IMR-90 (cell line): ENCODE measurements at regions not wholly inside any gene's neighbourhood (a gene's known extent, or its start where the extent isn't known, plus 50 kb on each side); places are given as distances from the start of the nearest gene placed in this dataset.

ENCODE experiments used
- ATAC-seq: fragments of 200-7000 bp; cut with Tn5 transposase; 2 replicates; pipeline ENCODE4 v1.9.1; 2020; ENCODE audit warnings: low read depth, mild to moderate bottlenecking, moderate library complexity
- BruUV-seq: library from RNA; stranded (reverse); fragments of 400-500 nt; replicated peaks from 2 replicates; lab custom pipeline; 2021; lab: Mats Ljungman, UMichigan
- CTCF ChIA-PET: fragments of 300-600 bp; formaldehyde crosslinking; extraction: SDS; loops from one replicate; lab custom pipeline; 2021; ENCODE audit warnings: antibody characterized with exemption; lab: Yijun Ruan, JAX
- POLR2A ChIA-PET: fragments of 300-600 bp; sonication (Branson Sonifier 250); formaldehyde crosslinking; loops from one replicate; lab custom pipeline; 2022; ENCODE audit warnings: antibody characterized with exemption; ENCODE audit not compliant: unreplicated experiment; lab: Charles Lee
- DNase-seq: peaks from one replicate; pipeline ENCODE4 v3.0.0; 2013
- H2AFZ ChIP-seq: replicated peaks from 2 replicates; pipeline ENCODE3; 2013; ENCODE audit warnings: low read length, mild to moderate bottlenecking; ENCODE audit not compliant: poor library complexity
- H2AK5ac ChIP-seq: 2 replicates; pipeline ENCODE4 v1.6.1; 2013; ENCODE audit warnings: low read depth, low read length, inconsistent platforms
- H2AK9ac ChIP-seq: replicated peaks from 2 replicates; pipeline ENCODE3; 2013; ENCODE audit warnings: mild to moderate bottlenecking, low read depth, low read length, moderate library complexity; ENCODE audit not compliant: poor library complexity
- H2BK120ac ChIP-seq: 2 replicates; pipeline ENCODE4 v1.6.1; 2013; ENCODE audit warnings: low read depth, low read length, inconsistent platforms
- H2BK15ac ChIP-seq: 3 replicates; pipeline ENCODE4 v1.6.1; 2013; ENCODE audit warnings: low read depth, low read length, inconsistent platforms
- H2BK20ac ChIP-seq: 2 replicates; pipeline ENCODE4 v1.6.1; 2013; ENCODE audit warnings: low read depth, mild to moderate bottlenecking, inconsistent platforms, low read length, moderate library complexity
- H2BK5ac ChIP-seq: 2 replicates; pipeline ENCODE4 v1.6.1; 2013; ENCODE audit warnings: mild to moderate bottlenecking, low read depth, low read length, inconsistent platforms; ENCODE audit not compliant: poor library complexity, severe bottlenecking
- H3K14ac ChIP-seq: replicated peaks from 2 replicates; pipeline ENCODE4 v1.6.1; 2013; ENCODE audit warnings: low read depth, low read length, inconsistent platforms
- H3K18ac ChIP-seq: 2 replicates; pipeline ENCODE4 v1.6.1; 2013; ENCODE audit warnings: low read depth, low read length, control low read depth
- H3K23ac ChIP-seq: 2 replicates; pipeline ENCODE4 v1.6.1; 2013; ENCODE audit warnings: low read depth, low read length, inconsistent platforms
- H3K27ac ChIP-seq: 2 replicates; pipeline ENCODE4 v1.5.1; 2013; ENCODE audit warnings: mild to moderate bottlenecking, control low read depth, low read length; ENCODE audit not compliant: insufficient read depth
- H3K27me3 ChIP-seq: 2 replicates; pipeline ENCODE4 v1.6.1; 2013; ENCODE audit warnings: low read length; ENCODE audit not compliant: control insufficient read depth, insufficient read depth
- H3K36me3 ChIP-seq: 2 replicates; pipeline ENCODE4 v1.6.1; 2013; ENCODE audit warnings: low read length, mixed read lengths; ENCODE audit not compliant: control insufficient read depth, insufficient read depth
- H3K4ac ChIP-seq: 2 replicates; pipeline ENCODE4 v1.6.1; 2013; ENCODE audit warnings: low read depth, low read length, inconsistent platforms
- H3K4me1 ChIP-seq: 2 replicates; pipeline ENCODE4 v1.6.1; 2013; ENCODE audit warnings: low read length, mixed read lengths; ENCODE audit not compliant: control insufficient read depth, insufficient read depth
- H3K4me2 ChIP-seq: 2 replicates; pipeline ENCODE4 v1.6.1; 2013; ENCODE audit warnings: low read depth, mild to moderate bottlenecking, control low read depth, low read length, moderate library complexity
- H3K4me3 ChIP-seq: 2 replicates; pipeline ENCODE4 v1.5.1; 2013; ENCODE audit warnings: low read depth, mild to moderate bottlenecking, control low read depth, low read length, moderate library complexity; ENCODE audit not compliant: insufficient read depth
- H3K56ac ChIP-seq: 2 replicates; pipeline ENCODE4 v1.6.1; 2013; ENCODE audit warnings: low read length, inconsistent platforms; ENCODE audit not compliant: insufficient read depth; ENCODE audit errors: extremely low read depth
- H3K79me1 ChIP-seq, 2 experiments: 2 replicates each; pipeline ENCODE4 v1.6.1; 2013; ENCODE audit warnings: low read length in 2 of 2, inconsistent platforms in 1 of 2, low read depth in 1 of 2
- H3K9ac ChIP-seq: 2 replicates; pipeline ENCODE4 v1.6.1; 2013; ENCODE audit warnings: low read depth, low read length, control low read depth
- H3K9me1 ChIP-seq: 2 replicates; pipeline ENCODE4 v1.6.1; 2013; ENCODE audit warnings: low read length, inconsistent platforms; ENCODE audit not compliant: insufficient read depth
- H3K9me3 ChIP-seq: 2 replicates; pipeline ENCODE4 v1.6.1; 2013; ENCODE audit warnings: low read length; ENCODE audit not compliant: control insufficient read depth, insufficient read depth
- H4K20me1 ChIP-seq: 2 replicates; pipeline ENCODE4 v1.6.1; 2013; ENCODE audit warnings: low read length, inconsistent platforms; ENCODE audit not compliant: insufficient read depth
- H4K5ac ChIP-seq: 2 replicates; pipeline ENCODE4 v1.6.1; 2013; ENCODE audit warnings: mild to moderate bottlenecking, low read depth, low read length, control low read depth
- H4K8ac ChIP-seq, 2 experiments: 2 replicates each; pipeline ENCODE4 v1.6.1; 2013; ENCODE audit warnings: low read depth in 2 of 2, low read length in 2 of 2, control low read depth in 1 of 2, inconsistent platforms in 1 of 2
- H4K91ac ChIP-seq: 2 replicates; pipeline ENCODE4 v1.6.1; 2013; ENCODE audit warnings: low read depth, low read length, inconsistent platforms; ENCODE audit not compliant: insufficient read depth
- CEBPB ChIP-seq: IDR thresholded peaks from 2 replicates; pipeline ENCODE4 v1.6.1; 2012; ENCODE audit warnings: low read depth, low read length, improper control_type of control experiment
- MAFK ChIP-seq: IDR thresholded peaks from 2 replicates; pipeline ENCODE4 v1.6.1; 2012; ENCODE audit warnings: low read depth, low read length, improper control_type of control experiment
- MAZ ChIP-seq: IDR thresholded peaks from 2 replicates; pipeline ENCODE4 v1.6.1; 2012; ENCODE audit warnings: low read depth, mild to moderate bottlenecking, low read length, improper control_type of control experiment, moderate library complexity, borderline replicate concordance
- NFE2L2 ChIP-seq: fragments of 150-350 bp; IDR thresholded peaks from 2 replicates; pipeline ENCODE4 v1.6.1; 2016; ENCODE audit warnings: low read depth, mild to moderate bottlenecking, low read length
- WGBS, 2 experiments: methylation state at CpG; one replicate each; pipeline versions ENCODE4 v1.1.5 to v1.1.7; 2013; ENCODE audit warnings: missing lambda C conversion rate in 2 of 2; ENCODE audit not compliant: insufficient read length in 1 of 2; ENCODE audit errors: extremely low coverage in 2 of 2; 5-methylcytosine and 5-hydroxymethylcytosine counted together
- dilution Hi-C: fragments of 300-500 bp; cut with HindIII; formaldehyde crosslinking; loops from one replicate; pipeline ENCODE4 v1.14.3; 2018; ENCODE audit warnings: low sequenced_read_pairs; ENCODE audit not compliant: unreplicated experiment
- in situ Hi-C: fragments of 300-500 bp; cut with MboI; formaldehyde crosslinking; loops from 3 replicates; pipeline ENCODE4 v1.14.3; 2019; ENCODE audit warnings: low sequenced_read_pairs, inconsistent platforms, mixed read lengths
- intact Hi-C: fragments of 100-400 bp; cut with micrococcal nuclease; formaldehyde crosslinking; loops from 2 replicates; pipeline ENCODE4 v1.10.0; 2022

DNA sequence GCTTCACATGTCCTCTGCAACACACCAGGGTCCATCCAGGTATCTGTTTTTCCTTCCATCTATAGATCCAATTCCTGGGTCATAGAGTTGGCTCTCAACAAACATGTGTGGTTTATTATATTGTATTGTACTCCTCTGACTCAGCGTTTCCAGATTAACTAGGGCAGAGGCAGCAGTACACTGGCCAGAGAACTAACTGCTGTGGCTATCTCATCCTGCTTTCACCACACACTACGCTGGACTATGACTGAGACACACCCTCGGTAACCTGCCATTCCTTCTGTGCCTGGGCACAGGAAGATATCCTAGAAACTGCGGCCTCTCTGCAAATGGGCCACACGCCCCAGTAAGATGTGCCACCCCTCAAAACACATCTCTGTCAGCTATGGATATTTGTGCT is 159.8 kb upstream of the STK17B start:
- Histone ChIP-seq H3K18ac (peak overlapping the region; percentile 98), H3K9me1 (peaks cover 13% of the 10 kb centered on the region), H3K14ac (peak overlapping the region; percentile 83), H3K23ac (peak overlapping the region; percentile 72; the same call in 1 of the 2 replicates), H4K5ac (peak overlapping the region; percentile 96), H4K20me1 (no peaks in the 10 kb centered on the region), H3K4ac (peak overlapping the region; percentile 94), H2AFZ (peak overlapping the region; percentile 49), H3K79me1 (peaks cover 0 to 5% of the 10 kb centered on the region in 2 experiments; a peak in 2 of 4 replicates), H2AK5ac (peak overlapping the region; percentile 96), H3K4me3 (no peak overlapping the region), H4K91ac (peak overlapping the region; percentile 98), H3K4me2 (peak overlapping the region; percentile 55; the same call in 1 of the 2 replicates), H2BK15ac (peak overlapping the region; percentile 87; the same call in 2 of the 3 replicates), H3K9me3 (no peaks in the 10 kb centered on the region), H3K27me3 (no peaks in the 10 kb centered on the region), H4K8ac (peak overlapping the region; percentile 40 to 89; a peak in 3 of 4 replicates), H2BK20ac (peak overlapping the region; percentile 91), H3K4me1 (peaks cover 26% of the 10 kb centered on the region), H3K56ac (no peak overlapping the region), H2AK9ac (peak overlapping the region; percentile 82), H3K9ac (no peak overlapping the region; the same call in 1 of the 2 replicates), H2BK5ac (peak overlapping the region; percentile 89), H3K36me3 (no peaks in the 10 kb centered on the region), H2BK120ac (peak overlapping the region; percentile 97), H3K27ac (peak overlapping the region; percentile 77)
- intact Hi-C loops, result loop anchor here (10.0 kb wide), 1 partner anchor 56 kb away; no protein-coding TSS in a partner anchor
- ATAC-seq, result peak; percentile 41
- ChIA-PET CTCF (interaction anchor here (1.3 to 1.5 kb wide), 2 partner anchors 33 to 253 kb away, joined by 3 to 4 read pairs; no protein-coding TSS in a partner anchor), POLR2A (no interaction called here)
- TF ChIP-seq NFE2L2 (peak; percentile 87), MAFK (peak; percentile 91), CEBPB (0 out of 2 replicates have a peak, but pooled peaks have one; percentile 0), MAZ (no peak)
- WGBS, 2 experiments, result no CpG with 5 or more reads among the region's 5 CpGs
- dilution Hi-C loops, result no loop called here
- no TSS peak for BruUV-seq
- DNase-seq, result peak; percentile 82
- in situ Hi-C loops, result loop anchor here (10.0 to 25.0 kb wide), 2 partner anchors 156 to 669 kb away; partner anchors contain the start of genes SLC39A10 and STK17B
